NCI-H1694 (cell line): ENCODE measurements at regions not wholly inside any gene's neighbourhood (a gene's known extent, or its start where the extent isn't known, plus 50 kb on each side); places are given as distances from the start of the nearest gene placed in this dataset.
A peak's percentile ranks its signal among the peaks of the same experiment; 100 is the strongest.
"Not testable (repeated sequence)": the region's sequence is repeated elsewhere in the genome, so short reads cannot be mapped to it uniquely, and the experiment has no call there.

Source experiments
- DNase-seq: peaks from one replicate; lab custom pipeline; 2025; lab: John Stamatoyannopoulos, UW

- DNase-seq, result not testable (repeated sequence)
Measured at GRCh38 chr7:113600428-113600827, 318.4 kb downstream of the PPP1R3A start.

GRCh38 chr7:113593455-113593854 is 325.4 kb downstream of the PPP1R3A start:
- not testable (repeated sequence) for DNase-seq

GRCh38 chr7:113592924-113593323 is 325.9 kb downstream of the PPP1R3A start:
- DNase-seq, result not testable (repeated sequence)

GRCh38 chr7:113582471-113582870 is 336.3 kb downstream of the PPP1R3A start:
- no peak for DNase-seq

- DNase-seq, result not testable (repeated sequence)
Measured at GRCh38 chr7:113563257-113563656, 355.6 kb downstream of the PPP1R3A start.

- no peak for DNase-seq
Measured at GRCh38 chr7:113562801-113563200, 356.0 kb downstream of the PPP1R3A start.

- no peak for DNase-seq
Measured at GRCh38 chr7:113562242-113562641, 356.6 kb downstream of the PPP1R3A start.

- DNase-seq, result no peak
Measured at GRCh38 chr7:113561446-113561845, 357.4 kb downstream of the PPP1R3A start.

- peak; percentile 22 for DNase-seq
Measured at GRCh38 chr7:113550966-113551365, 367.8 kb downstream of the PPP1R3A start.

- no peak for DNase-seq
Measured at GRCh38 chr7:113548561-113548960, 370.2 kb downstream of the PPP1R3A start.

- no peak for DNase-seq
Measured at GRCh38 chr7:113548137-113548536, 370.7 kb downstream of the PPP1R3A start.

GRCh38 chr7:113521468-113521867 is 397.3 kb downstream of the PPP1R3A start:
- DNase-seq, result no peak

- DNase-seq, result no peak
Measured at GRCh38 chr7:113519472-113519871, 399.3 kb downstream of the PPP1R3A start.

GRCh38 chr7:113504691-113505090 is 386.3 kb upstream of the SMIM30 start:
- no peak for DNase-seq

- no peak for DNase-seq
Measured at GRCh38 chr7:113504142-113504541, 385.8 kb upstream of the SMIM30 start.

GRCh38 chr7:113496586-113496985 is 378.2 kb upstream of the SMIM30 start:
- not testable (repeated sequence) for DNase-seq

- DNase-seq, result not testable (repeated sequence)
Measured at GRCh38 chr7:113494797-113495566, 376.6 kb upstream of the SMIM30 start.

GRCh38 chr7:113491305-113491704 is 373.0 kb upstream of the SMIM30 start:
- no peak for DNase-seq

GRCh38 chr7:113487925-113488731 is 369.8 kb upstream of the SMIM30 start:
- no peak for DNase-seq

- no peak for DNase-seq
Measured at GRCh38 chr7:113486548-113486947, 368.2 kb upstream of the SMIM30 start.

GRCh38 chr7:113483657-113484056 is 365.3 kb upstream of the SMIM30 start:
- no peak for DNase-seq

- no peak for DNase-seq
Measured at GRCh38 chr7:113480537-113480936, 362.2 kb upstream of the SMIM30 start.
